D721Med (cell line): ENCODE measurements at regions not wholly inside any gene's neighbourhood (a gene's known extent, or its start where the extent isn't known, plus 50 kb on each side); places are given as distances from the start of the nearest gene placed in this dataset.
"Not testable (repeated sequence)": the region's sequence is repeated elsewhere in the genome, so short reads cannot be mapped to it uniquely, and the experiment has no call there.

Experiments
- DNase-seq: peaks from one replicate; pipeline ENCODE4 v3.0.0; 2011; ENCODE audit warnings: low spot score; ENCODE audit not compliant: insufficient read length
- FAIRE-seq: peaks from 2 replicates; lab custom pipeline; 2011; peaks lifted over from hg19 to GRCh38; lab: Jason Lieb, UNC
- CTCF ChIP-seq: IDR thresholded peaks from 2 replicates; pipeline ENCODE4 v1.5.1; 2012; ENCODE audit warnings: mild to moderate bottlenecking, control low read depth; ENCODE audit not compliant: insufficient read depth; ENCODE audit errors: missing control alignments

DNA sequence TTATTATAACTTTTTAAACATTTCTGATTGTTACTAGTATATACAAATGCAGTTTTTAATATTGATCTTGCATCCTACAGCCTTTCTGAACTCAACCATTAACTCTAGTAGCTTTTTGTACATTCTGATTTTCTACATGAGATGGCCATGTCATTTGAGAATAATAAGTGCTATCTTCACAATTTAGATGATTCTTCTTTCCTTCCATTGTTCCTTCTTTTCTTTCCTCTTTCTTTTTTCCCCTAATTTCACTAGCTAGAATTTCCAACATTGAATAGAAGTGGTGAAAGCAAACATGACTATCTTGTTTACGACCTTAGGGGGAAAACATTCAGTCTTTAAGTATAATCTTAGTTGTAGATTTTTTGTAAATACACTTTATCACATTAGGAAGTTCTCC is 128.2 kb upstream of the PRSS16 start:
- TF ChIP-seq CTCF = no peak
- no peak for DNase-seq
- no peak for FAIRE-seq

- FAIRE-seq (no peak), DNase-seq (no peak)
- TF ChIP-seq CTCF = no peak
Measured at GRCh38 chr6:27119761-27120160, 127.7 kb upstream of the PRSS16 start.

DNA sequence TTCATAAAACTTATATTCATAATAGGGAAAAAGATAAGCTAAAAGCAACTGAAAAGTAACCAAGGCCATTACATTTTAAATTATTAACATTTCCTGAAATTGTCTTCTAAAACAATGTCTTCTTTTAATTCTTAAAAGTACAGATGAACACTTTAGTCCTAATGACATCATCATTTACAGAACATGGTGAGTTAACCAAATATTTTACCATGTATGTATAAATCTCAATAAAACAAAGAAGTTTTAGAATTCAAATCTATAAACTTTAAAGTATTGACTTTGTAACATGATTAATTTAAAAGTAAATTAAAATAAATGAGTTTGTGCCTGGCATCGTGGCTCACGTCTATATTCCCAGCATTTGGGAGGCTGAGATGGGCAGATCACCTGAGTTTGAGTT is 125.9 kb upstream of the PRSS16 start:
- no peak for TF ChIP-seq CTCF
- DNase-seq = no peak
- FAIRE-seq = no peak

DNA sequence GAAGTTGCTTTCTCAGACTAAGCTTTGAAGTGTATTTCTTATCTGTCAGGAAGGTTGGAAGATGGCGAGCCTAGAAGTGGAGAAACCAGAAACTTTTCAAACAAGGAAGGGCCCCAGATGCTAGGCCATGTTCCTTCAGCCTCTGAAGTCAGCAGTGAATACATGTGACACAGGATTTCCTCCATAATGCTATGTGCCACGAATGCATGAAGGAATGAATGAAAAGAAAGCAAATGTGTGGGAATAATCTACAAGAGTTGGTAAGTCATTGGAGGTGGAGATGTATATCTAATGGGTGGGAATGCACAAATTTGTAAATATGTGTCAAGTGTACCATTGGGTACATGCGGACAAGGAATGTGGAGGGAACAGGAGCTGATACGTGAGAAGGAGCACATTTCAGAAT is 123.2 kb upstream of the PRSS16 start:
- TF ChIP-seq CTCF = no peak
- FAIRE-seq (no peak), DNase-seq (no peak)

- DNase-seq = no peak
- FAIRE-seq = no peak
- TF ChIP-seq CTCF = no peak
Measured at GRCh38 chr6:27126046-27126814, 121.3 kb upstream of the PRSS16 start.

GRCh38 chr6:27126815-27127537 is 120.5 kb upstream of the PRSS16 start:
- TF ChIP-seq CTCF = peak; percentile 85
- FAIRE-seq (no peak), DNase-seq (no peak)

DNA sequence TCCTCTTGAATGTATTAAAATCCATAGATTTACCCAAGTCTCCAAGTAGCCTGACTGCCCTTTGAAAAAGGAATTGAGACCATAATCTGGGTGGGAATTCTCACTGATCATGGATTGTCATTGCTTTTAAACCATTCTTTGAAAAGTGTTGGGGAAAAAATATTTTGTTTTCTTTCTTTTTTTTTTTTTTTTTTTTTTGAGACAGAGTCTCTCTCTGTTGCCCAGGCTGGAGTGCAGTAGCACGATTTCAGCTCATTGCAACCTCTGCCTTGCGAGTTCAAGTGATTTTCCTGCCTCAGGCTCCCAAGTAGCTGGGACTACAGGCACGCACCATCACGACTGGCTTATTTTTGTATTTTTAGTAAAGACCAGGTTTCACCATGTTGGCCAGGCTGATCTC is 119.6 kb upstream of the PRSS16 start:
- not testable (repeated sequence) for FAIRE-seq, DNase-seq
